Fibroblast of the aortic adventitia (primary cell): ENCODE measurements at regions not wholly inside any gene's neighbourhood (a gene's known extent, or its start where the extent isn't known, plus 50 kb on each side); places are given as distances from the start of the nearest gene placed in this dataset.

Experiments
- DNase-seq: peaks from one replicate; pipeline ENCODE4 v3.0.0-alpha.2; 2010; ENCODE audit warnings: low read depth
- H3K4me3 ChIP-seq: 2 replicates; pipeline ENCODE4 v1.5.1; 2011; ENCODE audit warnings: low read depth, mild to moderate bottlenecking, control low read depth, low read length, moderate library complexity
- TF ChIP-seq, protein P1 (sequence below): IDR thresholded peaks from 2 replicates; pipeline ENCODE4 v1.5.1; 2011; ENCODE audit warnings: mild to moderate bottlenecking, low read length, control low read depth, inconsistent platforms; ENCODE audit not compliant: insufficient read depth

DNA sequence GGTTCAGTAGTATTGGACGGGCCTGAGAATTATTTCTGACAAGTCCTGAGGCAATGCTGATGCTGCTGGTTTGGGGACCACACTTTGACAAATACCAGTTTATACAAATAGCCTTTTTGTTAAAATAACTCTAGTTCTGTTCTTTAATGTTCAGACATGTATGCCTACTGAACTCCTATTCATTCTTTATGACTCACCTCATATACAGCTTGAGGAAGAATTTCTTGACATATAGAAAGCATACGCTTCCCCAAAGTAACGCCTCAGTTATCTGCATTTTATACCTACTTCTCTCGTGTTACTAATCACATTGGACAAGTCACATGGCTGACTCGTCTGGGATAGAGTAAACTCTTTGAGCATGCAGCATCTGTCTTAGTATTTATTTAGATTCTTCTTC lies 145.4 kb upstream of the GOLIM4 start:
- no peak for DNase-seq
- H3K4me3 ChIP-seq, result no peak overlapping the region
- TF ChIP-seq, protein P1, sequence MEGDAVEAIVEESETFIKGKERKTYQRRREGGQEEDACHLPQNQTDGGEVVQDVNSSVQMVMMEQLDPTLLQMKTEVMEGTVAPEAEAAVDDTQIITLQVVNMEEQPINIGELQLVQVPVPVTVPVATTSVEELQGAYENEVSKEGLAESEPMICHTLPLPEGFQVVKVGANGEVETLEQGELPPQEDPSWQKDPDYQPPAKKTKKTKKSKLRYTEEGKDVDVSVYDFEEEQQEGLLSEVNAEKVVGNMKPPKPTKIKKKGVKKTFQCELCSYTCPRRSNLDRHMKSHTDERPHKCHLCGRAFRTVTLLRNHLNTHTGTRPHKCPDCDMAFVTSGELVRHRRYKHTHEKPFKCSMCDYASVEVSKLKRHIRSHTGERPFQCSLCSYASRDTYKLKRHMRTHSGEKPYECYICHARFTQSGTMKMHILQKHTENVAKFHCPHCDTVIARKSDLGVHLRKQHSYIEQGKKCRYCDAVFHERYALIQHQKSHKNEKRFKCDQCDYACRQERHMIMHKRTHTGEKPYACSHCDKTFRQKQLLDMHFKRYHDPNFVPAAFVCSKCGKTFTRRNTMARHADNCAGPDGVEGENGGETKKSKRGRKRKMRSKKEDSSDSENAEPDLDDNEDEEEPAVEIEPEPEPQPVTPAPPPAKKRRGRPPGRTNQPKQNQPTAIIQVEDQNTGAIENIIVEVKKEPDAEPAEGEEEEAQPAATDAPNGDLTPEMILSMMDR, result no peak

DNA sequence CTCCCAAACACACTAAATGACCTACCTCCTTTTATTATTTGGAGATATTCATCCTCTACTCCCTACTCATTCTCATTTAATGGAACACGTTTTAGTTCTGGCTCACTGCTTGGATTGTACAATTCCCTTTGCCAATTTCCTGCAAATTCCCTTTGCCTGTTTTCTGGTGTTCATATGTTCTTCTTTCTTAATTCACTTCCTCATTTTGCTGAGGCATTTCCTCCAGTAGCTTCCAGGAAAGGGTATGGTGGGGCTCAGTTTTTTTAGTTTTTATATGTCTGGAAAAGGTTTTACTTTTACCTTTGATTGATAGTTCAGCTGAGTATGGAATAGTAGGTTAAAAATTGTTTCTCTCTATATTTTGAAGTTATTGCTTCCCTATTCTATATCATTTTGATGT lies 143.6 kb upstream of the GOLIM4 start:
- DNase-seq, result no peak
- TF ChIP-seq, protein P1, result no peak
- no peak overlapping the region for H3K4me3 ChIP-seq

DNA sequence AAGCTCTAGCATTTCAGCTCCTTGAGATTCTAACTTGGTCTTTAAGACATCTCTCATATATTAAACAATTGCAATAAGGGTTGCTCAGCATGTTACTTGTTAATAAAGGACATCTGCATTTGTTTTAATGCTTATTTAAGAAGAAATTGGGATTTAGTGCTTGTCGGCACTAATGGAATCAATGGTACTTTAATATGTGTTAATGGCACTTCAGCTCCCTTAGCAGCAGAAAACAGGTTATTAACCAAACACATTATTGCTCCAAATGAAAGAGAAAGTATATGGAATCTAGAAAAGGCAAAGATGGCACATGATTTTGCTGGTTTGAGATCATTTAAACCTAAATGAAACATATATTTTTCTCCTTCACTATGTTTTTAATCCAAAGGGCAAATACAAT lies 137.3 kb upstream of the GOLIM4 start:
- TF ChIP-seq, protein P1, result no peak
- no peak for DNase-seq
- no peak overlapping the region for H3K4me3 ChIP-seq

DNA sequence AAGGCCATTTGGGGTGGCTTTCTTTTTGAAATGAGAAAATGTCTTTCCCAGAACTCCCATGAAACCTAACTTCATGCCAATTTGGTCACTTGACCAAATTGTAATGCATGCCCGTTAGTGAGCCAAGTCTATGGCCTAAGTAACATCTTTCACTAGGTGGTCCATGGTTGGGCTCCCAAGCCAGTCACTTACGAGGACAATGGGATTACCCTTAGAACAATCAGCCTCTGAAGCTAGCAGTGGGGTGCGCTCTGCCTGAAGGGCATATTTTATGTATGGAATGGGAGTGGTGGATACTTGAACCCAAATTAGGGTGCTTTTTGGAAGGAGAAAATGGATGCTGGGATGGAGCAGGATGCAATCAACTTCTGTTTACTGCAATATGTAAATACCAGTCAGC lies 127.4 kb upstream of the GOLIM4 start:
- no peak for DNase-seq
- H3K4me3 ChIP-seq, result no peak overlapping the region
- TF ChIP-seq, protein P1, result no peak

DNA sequence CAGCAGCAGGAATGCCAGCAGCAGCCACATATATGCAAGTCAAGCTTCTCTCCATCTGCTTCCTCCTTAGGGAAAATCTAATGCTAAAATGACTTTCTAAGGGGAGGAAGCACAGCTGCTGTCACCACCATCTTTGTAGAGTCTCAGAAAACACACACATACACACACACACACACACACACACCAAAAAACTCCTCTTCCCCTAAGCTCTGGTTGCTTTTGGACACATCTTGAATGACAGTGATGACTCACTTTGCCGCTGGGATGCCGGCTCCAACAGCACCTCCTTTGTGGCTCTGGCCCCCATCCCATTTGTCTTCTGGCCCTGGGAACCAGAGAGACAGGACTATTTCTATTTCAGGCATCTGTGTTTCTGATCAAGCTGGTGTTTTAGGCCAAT lies 124.8 kb upstream of the GOLIM4 start:
- DNase-seq, result no peak
- H3K4me3 ChIP-seq, result no peak overlapping the region
- TF ChIP-seq, protein P1, result no peak

DNA sequence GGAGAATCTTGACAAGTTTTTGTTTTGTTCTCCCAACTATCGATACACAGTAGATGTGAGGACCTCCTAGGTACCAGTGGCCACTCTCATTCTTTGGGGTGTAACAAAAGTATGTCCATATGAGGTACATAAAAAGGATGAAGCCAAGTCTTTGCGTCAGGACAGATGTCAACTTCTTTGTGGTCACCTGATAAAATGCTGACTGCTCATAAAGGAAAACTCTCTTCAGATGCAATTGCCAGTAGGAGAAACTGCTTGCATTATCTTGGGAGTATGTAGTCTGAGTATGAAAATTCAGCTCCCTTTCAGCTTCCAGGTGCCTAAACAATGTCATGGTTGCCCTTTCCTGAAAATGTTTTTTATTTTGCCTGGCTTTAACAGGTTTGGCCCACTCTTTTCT lies 123.8 kb upstream of the GOLIM4 start:
- DNase-seq, result no peak
- no peak overlapping the region for H3K4me3 ChIP-seq
- TF ChIP-seq, protein P1, result no peak

DNA sequence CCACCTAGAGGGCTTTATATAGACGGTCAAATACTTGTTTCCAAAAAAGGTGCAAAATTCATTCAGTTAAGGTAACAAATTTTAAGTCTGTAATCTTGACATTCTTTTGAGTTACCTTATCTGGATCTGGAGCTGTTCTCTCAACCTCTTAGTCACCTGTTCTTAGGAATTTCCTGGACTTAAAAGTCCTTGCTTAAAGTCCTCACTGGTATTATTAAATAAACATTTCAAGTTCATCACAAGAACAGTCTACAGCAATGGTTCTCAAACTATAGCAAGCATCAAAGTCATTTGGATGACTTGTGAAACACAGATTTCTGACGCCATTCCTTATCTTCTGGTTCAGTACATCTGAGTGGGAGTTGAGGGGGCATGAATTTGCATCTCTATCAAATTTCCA lies 122.9 kb upstream of the GOLIM4 start:
- TF ChIP-seq, protein P1, result no peak
- no peak for DNase-seq
- no peak overlapping the region for H3K4me3 ChIP-seq
